Fibroblast of the aortic adventitia (primary cell): ENCODE measurements at regions not wholly inside any gene's neighbourhood (a gene's known extent, or its start where the extent isn't known, plus 50 kb on each side); places are given as distances from the start of the nearest gene placed in this dataset.

Source experiments
- DNase-seq: peaks from one replicate; pipeline ENCODE4 v3.0.0-alpha.2; 2010; ENCODE audit warnings: low read depth
- H3K4me3 ChIP-seq: 2 replicates; pipeline ENCODE4 v1.5.1; 2011; ENCODE audit warnings: low read depth, mild to moderate bottlenecking, control low read depth, low read length, moderate library complexity
- TF ChIP-seq, protein P1 (sequence below): IDR thresholded peaks from 2 replicates; pipeline ENCODE4 v1.5.1; 2011; ENCODE audit warnings: mild to moderate bottlenecking, low read length, control low read depth, inconsistent platforms; ENCODE audit not compliant: insufficient read depth

DNA sequence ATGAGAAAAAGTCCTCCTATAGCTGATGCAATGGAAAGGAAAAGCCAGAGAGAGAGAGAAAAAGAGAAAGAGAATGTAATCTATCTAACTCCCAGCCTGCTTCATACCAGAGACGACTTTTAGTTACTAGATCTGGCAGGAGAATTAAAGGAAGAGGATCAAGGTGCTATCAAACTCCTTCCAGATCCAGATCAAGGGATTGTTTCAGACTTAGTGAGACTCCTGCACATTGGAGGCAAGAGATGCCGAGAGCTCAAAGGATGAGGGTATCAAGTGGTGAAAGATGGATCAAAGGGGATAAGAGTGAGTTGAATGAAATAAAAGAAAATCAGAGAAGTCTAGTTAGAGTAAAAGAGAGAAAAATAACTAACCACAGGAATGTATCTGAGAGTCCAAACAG, 478.6 kb downstream of the KIF4B start:
- no peak for DNase-seq
- TF ChIP-seq, protein P1, sequence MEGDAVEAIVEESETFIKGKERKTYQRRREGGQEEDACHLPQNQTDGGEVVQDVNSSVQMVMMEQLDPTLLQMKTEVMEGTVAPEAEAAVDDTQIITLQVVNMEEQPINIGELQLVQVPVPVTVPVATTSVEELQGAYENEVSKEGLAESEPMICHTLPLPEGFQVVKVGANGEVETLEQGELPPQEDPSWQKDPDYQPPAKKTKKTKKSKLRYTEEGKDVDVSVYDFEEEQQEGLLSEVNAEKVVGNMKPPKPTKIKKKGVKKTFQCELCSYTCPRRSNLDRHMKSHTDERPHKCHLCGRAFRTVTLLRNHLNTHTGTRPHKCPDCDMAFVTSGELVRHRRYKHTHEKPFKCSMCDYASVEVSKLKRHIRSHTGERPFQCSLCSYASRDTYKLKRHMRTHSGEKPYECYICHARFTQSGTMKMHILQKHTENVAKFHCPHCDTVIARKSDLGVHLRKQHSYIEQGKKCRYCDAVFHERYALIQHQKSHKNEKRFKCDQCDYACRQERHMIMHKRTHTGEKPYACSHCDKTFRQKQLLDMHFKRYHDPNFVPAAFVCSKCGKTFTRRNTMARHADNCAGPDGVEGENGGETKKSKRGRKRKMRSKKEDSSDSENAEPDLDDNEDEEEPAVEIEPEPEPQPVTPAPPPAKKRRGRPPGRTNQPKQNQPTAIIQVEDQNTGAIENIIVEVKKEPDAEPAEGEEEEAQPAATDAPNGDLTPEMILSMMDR = no peak
- H3K4me3 ChIP-seq = no peak overlapping the region

DNA sequence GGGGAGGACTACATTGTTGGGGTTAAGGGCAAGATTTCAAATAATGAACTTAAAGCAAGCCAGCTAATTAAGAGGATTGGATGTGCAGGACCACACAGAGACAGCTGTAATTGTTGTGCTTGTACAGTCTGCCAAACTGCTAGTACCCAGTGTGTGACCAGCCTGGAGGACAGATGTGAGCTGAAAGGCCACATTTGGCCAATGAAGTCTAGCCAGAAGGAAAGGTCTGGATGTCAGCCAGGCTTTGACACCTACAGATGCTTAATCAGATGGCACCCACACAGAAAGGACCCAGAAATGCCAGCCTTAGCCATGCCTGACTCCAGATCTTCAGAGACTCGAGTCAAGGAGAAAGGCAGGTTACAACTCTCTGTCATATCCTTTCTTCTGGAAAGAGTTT, 491.1 kb downstream of the KIF4B start:
- TF ChIP-seq, protein P1 = no peak

DNA sequence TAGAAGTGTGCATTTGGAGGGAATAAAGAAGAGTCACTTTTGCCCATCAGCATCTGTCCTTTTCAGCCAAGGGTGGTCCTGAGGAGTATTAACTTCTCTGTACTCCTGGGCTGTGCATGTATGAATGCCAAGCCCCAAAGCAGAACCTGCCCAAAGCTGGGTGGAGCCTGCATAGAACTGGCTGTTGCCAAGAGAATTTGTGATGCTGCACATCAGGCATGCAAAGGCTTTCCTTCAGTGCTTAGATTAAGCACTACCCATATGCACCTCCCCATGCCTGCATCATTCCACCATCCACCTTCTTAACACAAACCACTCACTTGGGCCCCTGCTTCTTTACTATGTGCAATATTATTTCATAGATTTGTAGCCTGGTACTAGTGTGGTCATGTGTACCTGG, 493.8 kb downstream of the KIF4B start:
- TF ChIP-seq, protein P1 = no peak
- H3K4me3 ChIP-seq = no peak overlapping the region
- no peak for DNase-seq

More for the DNA sequence above, 491.1 kb downstream of the KIF4B start:
- H3K4me3 ChIP-seq = no peak overlapping the region
- DNase-seq = no peak

DNA sequence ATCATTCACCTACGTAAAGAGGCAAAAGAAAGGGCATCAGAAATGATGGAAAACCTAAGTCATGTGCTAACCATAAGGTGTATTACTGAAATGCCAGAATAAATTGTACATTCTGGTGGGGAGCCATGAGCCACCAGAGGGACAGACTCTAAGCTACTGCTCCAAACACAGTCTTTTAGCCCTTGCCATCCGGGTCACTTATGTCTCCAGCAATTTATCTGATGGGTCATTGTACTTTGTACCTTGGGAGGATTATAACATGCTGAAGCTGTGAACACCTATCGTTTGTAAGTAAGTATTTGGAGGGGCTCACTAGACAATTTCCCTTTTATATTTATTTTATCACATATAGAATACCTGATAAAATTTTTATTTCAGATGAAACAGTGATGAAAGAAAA, 495.1 kb downstream of the KIF4B start:
- no peak for DNase-seq
- TF ChIP-seq, protein P1 = no peak
- no peak overlapping the region for H3K4me3 ChIP-seq

DNA sequence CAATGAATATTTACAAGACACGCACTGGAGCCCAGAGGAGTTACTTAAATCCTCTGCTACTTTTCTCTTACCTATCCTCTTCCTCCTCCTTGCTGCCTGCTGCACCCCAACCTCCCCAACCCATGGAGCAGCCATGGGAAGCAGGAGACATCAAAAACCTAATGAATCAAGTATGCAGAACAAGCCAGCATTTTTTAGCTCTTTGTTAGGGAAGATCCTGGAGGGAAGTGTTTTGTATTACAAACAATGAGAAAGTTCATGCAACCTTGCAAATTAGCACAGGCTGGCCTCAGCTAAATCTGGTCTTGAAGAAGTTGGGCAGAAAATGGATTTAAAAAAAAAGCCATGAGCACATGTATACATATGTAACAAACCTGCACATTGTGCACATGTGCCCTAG, 498.8 kb downstream of the KIF4B start:
- TF ChIP-seq, protein P1 = no peak
- no peak for DNase-seq
- no peak overlapping the region for H3K4me3 ChIP-seq

DNA sequence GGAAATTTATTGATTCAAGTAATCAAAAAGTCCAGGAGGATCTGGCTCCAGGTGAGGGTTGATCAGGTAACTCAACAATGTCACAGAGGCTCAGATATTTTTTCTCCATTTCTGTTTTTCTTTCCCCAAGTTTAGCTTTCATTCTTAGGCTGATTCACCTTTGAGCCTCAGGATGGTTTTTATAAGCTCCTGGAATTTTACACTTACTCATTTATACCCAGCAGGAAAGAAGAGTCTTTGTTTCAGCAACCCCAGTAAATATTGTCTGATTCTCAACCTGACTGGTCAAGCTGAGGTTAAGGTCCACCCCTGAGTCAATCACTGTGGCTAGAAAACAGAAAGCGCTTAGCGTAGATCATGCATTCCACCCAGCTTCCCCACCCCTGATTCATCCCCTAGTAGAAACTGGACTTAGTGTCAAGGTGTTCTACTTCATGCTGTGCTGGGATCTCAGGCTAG, 500.6 kb downstream of the KIF4B start:
- no peak overlapping the region for H3K4me3 ChIP-seq
- TF ChIP-seq, protein P1 = no peak
- no peak for DNase-seq

DNA sequence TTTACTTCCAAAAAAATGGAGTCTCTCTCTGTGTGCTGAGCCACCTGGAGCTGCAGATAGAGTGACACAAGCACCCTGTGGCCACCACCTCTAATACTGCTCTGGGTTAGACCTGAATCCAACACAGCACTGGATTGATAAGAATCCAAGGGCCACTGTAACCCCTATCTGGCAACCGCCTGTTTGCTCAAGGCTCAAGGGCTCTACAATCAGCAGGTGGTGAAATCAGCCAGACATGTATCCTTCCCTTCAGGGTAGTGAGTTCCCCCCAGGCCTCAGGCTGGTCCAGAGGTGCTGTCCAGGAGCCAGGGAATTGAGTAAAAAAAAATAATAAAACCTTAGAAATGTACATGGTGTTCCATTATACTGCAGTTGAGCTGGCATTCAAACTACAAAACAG, 509.0 kb downstream of the KIF4B start:
- TF ChIP-seq, protein P1 = no peak
- H3K4me3 ChIP-seq = no peak overlapping the region
- no peak for DNase-seq
